Transverse colon (tissue), 4 donors: ENCODE measurements at regions not wholly inside any gene's neighbourhood (a gene's known extent, or its start where the extent isn't known, plus 50 kb on each side); places are given as distances from the start of the nearest gene placed in this dataset.

Experiments
- POLR2A ChIP-seq: fragments of 450-650 bp; IDR thresholded peaks from one replicate; pipeline ENCODE4 v1.6.1; 2016; ENCODE audit warnings: antibody characterized with exemption, mild to moderate bottlenecking, moderate library complexity
- POLR2AphosphoS5 ChIP-seq, 3 donors: sonication (generic); formaldehyde crosslinking; IDR thresholded peaks; one replicate each; pipeline ENCODE4 v1.6.1; 2016; ENCODE audit warnings: antibody characterized with exemption in 3 of 3
- TF ChIP-seq, protein P1 (sequence below), 5 experiments: fragments of 200-600 bp in 3 of 5; fragments of 450-650 bp in 2 of 5; sonication (generic) in 3 of 5; IDR thresholded peaks; 1 replicate in 2 of 5; 2 replicates in 3 of 5; pipeline ENCODE4 v1.5.1; 2016 to 2017; ENCODE audit warnings: antibody characterized with exemption in 5 of 5, inconsistent platforms in 3 of 5, mild to moderate bottlenecking in 2 of 5, moderate library complexity in 1 of 5

DNA sequence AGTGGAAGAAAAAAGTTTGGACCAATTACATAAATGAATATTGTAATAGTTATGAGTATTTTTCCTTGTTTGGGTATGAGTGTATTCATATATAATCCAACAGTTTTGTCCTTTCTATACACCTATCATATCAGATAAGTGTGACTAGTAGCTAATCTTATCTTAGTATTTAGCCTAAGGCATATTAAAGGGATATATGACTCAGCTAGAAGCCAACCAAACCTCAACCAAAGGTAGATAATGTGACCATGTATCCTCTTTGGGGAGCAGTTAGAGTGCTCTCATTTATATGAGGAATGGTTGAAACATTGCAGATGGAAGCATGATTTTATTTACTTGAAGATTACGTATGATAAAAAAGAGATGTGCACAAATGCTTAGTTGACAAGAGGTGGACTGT, 370.0 kb upstream of the CTNND2 start:
- TF ChIP-seq, protein P1, sequence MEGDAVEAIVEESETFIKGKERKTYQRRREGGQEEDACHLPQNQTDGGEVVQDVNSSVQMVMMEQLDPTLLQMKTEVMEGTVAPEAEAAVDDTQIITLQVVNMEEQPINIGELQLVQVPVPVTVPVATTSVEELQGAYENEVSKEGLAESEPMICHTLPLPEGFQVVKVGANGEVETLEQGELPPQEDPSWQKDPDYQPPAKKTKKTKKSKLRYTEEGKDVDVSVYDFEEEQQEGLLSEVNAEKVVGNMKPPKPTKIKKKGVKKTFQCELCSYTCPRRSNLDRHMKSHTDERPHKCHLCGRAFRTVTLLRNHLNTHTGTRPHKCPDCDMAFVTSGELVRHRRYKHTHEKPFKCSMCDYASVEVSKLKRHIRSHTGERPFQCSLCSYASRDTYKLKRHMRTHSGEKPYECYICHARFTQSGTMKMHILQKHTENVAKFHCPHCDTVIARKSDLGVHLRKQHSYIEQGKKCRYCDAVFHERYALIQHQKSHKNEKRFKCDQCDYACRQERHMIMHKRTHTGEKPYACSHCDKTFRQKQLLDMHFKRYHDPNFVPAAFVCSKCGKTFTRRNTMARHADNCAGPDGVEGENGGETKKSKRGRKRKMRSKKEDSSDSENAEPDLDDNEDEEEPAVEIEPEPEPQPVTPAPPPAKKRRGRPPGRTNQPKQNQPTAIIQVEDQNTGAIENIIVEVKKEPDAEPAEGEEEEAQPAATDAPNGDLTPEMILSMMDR (IDR thresholded peaks at IDR 0.05) = no peak
- TF ChIP-seq POLR2A (no peak), POLR2AphosphoS5 (IDR thresholded peaks at IDR 0.05) (no peak)
